ENCODE measurements at regions not wholly inside any gene's neighbourhood (a gene's known extent, or its start where the extent isn't known, plus 50 kb on each side); places are given as distances from the start of the nearest gene placed in this dataset.

DNA sequence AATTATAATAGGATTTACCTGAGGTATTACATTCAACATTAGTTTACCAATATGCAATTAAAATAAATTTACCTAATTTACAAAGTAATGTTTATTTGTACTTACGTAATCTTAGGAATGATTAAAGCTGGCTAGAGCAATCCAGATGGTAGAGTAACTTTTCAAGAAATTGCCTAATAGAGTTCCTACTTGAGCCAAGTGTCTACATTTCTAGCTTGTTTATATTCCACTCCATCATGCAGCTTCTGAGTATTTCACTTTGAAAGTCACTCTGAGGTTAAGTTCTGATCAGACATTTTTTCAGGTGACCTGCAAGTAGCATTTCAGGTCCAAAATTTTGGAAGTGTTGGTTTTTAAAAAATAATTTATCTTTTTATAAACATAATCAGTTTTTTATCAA, 1080.7 kb downstream of the TRHDE start:
- no peak for TF ChIP-seq CTCF (IDR thresholded peaks at IDR 0.05)
- no peak for TF ChIP-seq POLR2A (IDR thresholded peaks at IDR 0.05)
- TF ChIP-seq EP300 (IDR thresholded peaks at IDR 0.05): no peak

Data from tibial nerve (tissue), 4 donors.